Colonic mucosa (tissue), 4 donors: ENCODE measurements at regions not wholly inside any gene's neighbourhood (a gene's known extent, or its start where the extent isn't known, plus 50 kb on each side); places are given as distances from the start of the nearest gene placed in this dataset.

Experiments
- DNase-seq: peaks from one replicate; pipeline ENCODE4 v3.0.0-alpha.2; 2020
- H3K27ac ChIP-seq: fragments of 200-600 bp; one replicate; pipeline ENCODE4 v1.8.0; 2021
- H3K27me3 ChIP-seq: fragments of 200-600 bp; one replicate; pipeline ENCODE4 v1.8.0; 2021
- H3K36me3 ChIP-seq: fragments of 200-600 bp; one replicate; pipeline ENCODE4 v1.8.0; 2021
- H3K4me1 ChIP-seq: fragments of 200-600 bp; one replicate; pipeline ENCODE4 v1.8.0; 2021; ENCODE audit warnings: mild to moderate bottlenecking
- H3K4me3 ChIP-seq: fragments of 200-600 bp; one replicate; pipeline ENCODE4 v1.8.0; 2021
- H3K9ac ChIP-seq, 2 donors: one replicate each; pipeline ENCODE4 v1.7.0; 2013; ENCODE audit warnings: control low read depth in 2 of 2, low read depth in 2 of 2, low read length in 2 of 2
- H3K9me3 ChIP-seq: fragments of 200-600 bp; one replicate; pipeline ENCODE4 v1.8.0; 2021
- intact Hi-C: fragments of 100-400 bp; cut with DNase I; formaldehyde crosslinking; loops from one replicate; pipeline ENCODE4 v1.14.1; 2022
- TF ChIP-seq, protein P1 (sequence below): fragments of 200-600 bp; IDR thresholded peaks from one replicate; pipeline ENCODE4 v1.8.0; 2022; ENCODE audit warnings: antibody characterized with exemption, mild to moderate bottlenecking
- donor health status: healthy.
- donor health status: DM: no; HTN: no; CAD: no.
- donor health status: DM: no; HTN: no; CAD: no.

DNA sequence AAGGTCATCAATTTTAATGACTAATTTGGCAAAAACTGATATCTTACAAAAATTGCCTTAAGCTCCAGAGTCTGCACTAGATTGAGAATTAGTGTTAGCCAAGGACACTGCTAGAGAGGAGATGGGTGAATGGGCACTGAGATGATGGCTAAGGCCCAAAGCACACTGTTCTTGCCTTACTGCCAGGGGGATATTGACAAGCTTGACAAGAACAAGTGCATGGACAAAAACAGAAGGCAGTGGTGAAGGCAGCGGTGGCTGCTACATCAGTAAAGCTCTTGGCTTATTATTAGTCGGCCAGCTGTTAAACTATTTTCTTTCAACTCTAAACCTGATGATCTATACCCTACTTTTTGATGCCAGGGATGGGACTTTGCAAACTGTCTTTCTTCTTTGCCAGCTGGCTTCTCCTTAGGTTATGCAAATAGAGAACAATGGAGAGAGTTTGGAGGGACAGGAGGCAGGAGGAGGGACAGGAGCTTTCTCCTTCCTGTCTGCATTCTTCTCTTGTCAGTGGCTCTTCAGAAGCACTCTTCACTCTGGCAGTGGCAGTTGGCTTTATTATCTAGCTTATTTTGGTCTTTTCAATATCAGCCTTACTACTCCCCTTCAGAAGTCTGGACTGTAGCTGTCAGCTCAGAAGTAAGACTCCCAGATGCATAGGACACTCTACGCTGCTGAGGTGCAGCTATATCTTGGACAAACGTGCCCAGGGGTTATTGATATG lies 853.5 kb upstream of the TMPRSS15 start:
- Histone ChIP-seq H3K9me3 (no peaks in the 10 kb centered on the region), H3K9ac (no peak overlapping the region), H3K27me3 (no peaks in the 10 kb centered on the region), H3K27ac (no peak overlapping the region), H3K36me3 (no peaks in the 10 kb centered on the region), H3K4me1 (no peaks in the 10 kb centered on the region), H3K4me3 (no peak overlapping the region)
- no peak for DNase-seq
- TF ChIP-seq, protein P1, sequence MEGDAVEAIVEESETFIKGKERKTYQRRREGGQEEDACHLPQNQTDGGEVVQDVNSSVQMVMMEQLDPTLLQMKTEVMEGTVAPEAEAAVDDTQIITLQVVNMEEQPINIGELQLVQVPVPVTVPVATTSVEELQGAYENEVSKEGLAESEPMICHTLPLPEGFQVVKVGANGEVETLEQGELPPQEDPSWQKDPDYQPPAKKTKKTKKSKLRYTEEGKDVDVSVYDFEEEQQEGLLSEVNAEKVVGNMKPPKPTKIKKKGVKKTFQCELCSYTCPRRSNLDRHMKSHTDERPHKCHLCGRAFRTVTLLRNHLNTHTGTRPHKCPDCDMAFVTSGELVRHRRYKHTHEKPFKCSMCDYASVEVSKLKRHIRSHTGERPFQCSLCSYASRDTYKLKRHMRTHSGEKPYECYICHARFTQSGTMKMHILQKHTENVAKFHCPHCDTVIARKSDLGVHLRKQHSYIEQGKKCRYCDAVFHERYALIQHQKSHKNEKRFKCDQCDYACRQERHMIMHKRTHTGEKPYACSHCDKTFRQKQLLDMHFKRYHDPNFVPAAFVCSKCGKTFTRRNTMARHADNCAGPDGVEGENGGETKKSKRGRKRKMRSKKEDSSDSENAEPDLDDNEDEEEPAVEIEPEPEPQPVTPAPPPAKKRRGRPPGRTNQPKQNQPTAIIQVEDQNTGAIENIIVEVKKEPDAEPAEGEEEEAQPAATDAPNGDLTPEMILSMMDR: no peak
- intact Hi-C loops: no loop called here

DNA sequence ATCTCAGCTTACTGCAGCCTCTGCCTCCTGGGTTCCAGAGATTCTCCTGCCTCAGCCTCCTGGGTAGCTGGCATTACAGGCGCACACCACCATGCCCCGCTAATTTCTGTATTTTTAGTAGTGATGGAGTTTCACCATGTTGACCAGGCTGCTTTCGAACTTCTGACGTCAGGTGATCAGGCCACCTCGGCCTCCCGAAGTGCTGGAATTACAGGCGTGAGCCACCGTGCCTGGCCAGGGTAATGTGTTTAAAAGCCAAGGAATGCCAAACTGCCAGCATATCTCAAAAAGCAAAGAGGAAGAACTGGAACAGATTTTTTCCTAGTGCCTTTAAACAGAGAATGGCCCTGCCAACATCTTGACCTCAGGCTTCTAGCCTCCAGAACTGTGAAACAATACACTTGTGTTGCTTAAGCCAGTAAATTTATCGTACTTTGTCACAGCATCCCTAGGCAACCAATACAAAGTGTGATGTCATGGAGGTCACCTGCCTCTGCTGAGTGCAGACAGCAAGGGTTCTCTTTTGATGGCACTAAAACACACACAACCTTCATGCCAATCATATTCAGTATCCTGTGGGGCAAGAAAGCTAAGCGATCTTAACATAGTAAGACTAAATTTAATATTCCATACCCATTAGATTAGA lies 858.3 kb upstream of the TMPRSS15 start:
- Histone ChIP-seq H3K27ac (no peak overlapping the region), H3K4me1 (no peaks in the 10 kb centered on the region), H3K36me3 (no peaks in the 10 kb centered on the region), H3K9me3 (no peaks in the 10 kb centered on the region), H3K27me3 (no peaks in the 10 kb centered on the region), H3K9ac (no peak overlapping the region), H3K4me3 (no peak overlapping the region)
- TF ChIP-seq, protein P1: no peak
- no peak for DNase-seq
- intact Hi-C loops: no loop called here

DNA sequence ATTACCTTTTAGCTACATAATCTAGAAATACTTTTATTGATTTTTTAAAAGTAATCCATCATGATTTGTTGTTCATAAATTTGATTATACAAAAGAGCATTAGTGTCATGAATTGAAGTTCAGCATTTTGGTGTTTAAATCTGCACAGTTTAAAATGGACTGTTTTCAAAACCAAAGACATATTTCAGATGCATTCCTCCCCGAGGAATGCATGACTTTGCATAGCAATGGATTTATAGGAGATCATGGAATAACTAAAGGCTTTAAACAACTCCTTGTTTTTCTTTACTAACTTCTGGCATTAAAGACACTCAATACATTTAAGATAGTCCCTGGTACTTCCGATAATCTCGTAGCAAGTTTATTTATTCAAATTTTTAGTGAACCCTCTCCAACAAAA lies 863.1 kb upstream of the TMPRSS15 start:
- no peak overlapping the region for H3K4me3 ChIP-seq
- no peaks in the 10 kb centered on the region for H3K36me3 ChIP-seq
- TF ChIP-seq, protein P1: no peak
- no peak for DNase-seq
- no peak overlapping the region for H3K9ac ChIP-seq
- no peaks in the 10 kb centered on the region for H3K9me3 ChIP-seq
- intact Hi-C loops: no loop called here
- H3K4me1 ChIP-seq: no peaks in the 10 kb centered on the region
- no peak overlapping the region for H3K27ac ChIP-seq
- no peaks in the 10 kb centered on the region for H3K27me3 ChIP-seq

DNA sequence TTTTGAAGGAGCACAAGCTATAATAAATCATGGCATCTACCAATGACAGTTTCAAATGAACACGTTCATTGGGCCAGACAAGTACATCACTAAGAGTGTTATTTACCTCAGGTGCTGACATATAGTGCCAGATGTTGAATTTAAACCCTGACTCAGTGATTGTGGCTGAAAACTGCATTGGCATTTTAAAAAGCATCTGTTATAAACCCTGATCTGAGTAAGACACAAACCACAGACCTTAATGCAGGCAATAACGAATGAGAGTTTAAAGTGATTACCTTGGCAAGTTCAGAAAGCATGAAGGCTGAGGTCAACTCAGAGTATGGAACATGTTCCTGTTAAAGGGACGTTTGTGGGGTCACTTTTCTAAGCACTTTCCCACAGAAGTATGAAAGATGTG lies 865.1 kb upstream of the TMPRSS15 start:
- intact Hi-C loops: no loop called here
- no peak overlapping the region for H3K9ac ChIP-seq
- no peak overlapping the region for H3K27ac ChIP-seq
- no peaks in the 10 kb centered on the region for H3K9me3 ChIP-seq
- no peaks in the 10 kb centered on the region for H3K27me3 ChIP-seq
- no peak for DNase-seq
- H3K4me3 ChIP-seq: no peak overlapping the region
- TF ChIP-seq, protein P1: no peak
- no peaks in the 10 kb centered on the region for H3K4me1 ChIP-seq
- H3K36me3 ChIP-seq: no peaks in the 10 kb centered on the region

DNA sequence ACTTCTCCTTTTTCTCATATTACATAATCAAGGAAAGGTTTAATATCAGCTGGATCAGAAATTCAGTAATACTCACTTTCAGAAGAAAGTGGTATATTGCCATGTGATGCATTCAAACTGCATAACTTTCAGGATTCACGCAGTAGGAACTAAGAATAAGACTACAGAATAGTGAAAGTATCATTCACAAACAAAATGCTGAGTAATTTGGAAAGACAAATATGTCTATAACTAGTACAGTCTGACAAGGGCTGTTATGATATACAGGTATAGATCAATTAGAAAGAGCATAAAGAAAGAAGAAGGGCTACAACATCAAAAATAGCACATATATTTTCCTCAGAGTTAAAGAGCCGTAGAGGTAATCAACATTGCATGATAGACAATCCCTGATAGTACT lies 871.5 kb upstream of the TMPRSS15 start:
- no peaks in the 10 kb centered on the region for H3K4me1 ChIP-seq
- no peak overlapping the region for H3K27ac ChIP-seq
- H3K27me3 ChIP-seq: no peaks in the 10 kb centered on the region
- H3K4me3 ChIP-seq: no peak overlapping the region
- H3K9ac ChIP-seq: no peak overlapping the region
- H3K36me3 ChIP-seq: no peaks in the 10 kb centered on the region
- TF ChIP-seq, protein P1: no peak
- H3K9me3 ChIP-seq: no peaks in the 10 kb centered on the region
- intact Hi-C loops: no loop called here
- no peak for DNase-seq
